ENCODE measurements at regions not wholly inside any gene's neighbourhood (a gene's known extent, or its start where the extent isn't known, plus 50 kb on each side); places are given as distances from the start of the nearest gene placed in this dataset.

DNA sequence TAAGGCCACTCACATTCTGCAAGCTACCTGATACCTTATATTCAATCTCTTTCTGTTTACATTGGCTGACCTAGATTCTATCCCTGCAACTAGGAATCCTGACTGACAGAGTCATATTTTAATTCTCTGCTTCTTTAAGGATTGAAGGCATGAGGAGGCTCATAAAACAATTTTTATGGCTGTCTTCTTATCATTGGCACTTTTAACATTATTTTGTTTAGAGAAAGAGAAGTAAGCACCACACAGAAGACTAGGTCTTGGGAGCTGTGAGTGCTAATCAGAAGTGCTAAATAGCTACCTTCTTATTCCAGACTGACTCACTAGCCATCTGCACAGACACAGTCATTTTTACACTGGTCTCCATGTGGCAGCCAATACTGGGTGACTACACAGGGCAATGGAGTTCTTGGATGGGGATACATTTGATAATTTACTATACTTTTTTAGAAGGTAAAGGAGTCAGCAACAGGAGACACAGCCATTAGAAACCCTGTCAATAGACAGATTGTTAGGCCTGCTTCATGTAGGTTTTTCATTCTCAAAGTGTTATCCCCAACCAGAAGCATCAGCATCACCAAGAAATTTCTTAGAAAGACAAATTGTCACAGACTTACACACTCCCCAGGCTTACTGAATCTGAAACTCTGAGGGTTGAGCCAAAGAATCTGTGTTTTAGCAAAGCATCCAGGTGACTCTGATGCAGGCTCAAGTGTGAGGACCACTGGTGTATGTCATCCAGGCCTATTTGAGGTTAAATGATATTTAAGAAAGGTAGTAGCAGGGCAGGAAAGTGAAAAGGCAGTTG, 214.1 kb downstream of the DUSP6 start:
- TF ChIP-seq RAD21 (IDR thresholded peaks at IDR 0.05; ENCODE audit: low read length) (no peak), EP300 (IDR thresholded peaks at IDR 0.05; ENCODE audit: borderline replicate concordance in 1 of 2, low read depth in 1 of 2, low read length in 1 of 2) (no peak)
- TF ChIP-seq, protein P1, sequence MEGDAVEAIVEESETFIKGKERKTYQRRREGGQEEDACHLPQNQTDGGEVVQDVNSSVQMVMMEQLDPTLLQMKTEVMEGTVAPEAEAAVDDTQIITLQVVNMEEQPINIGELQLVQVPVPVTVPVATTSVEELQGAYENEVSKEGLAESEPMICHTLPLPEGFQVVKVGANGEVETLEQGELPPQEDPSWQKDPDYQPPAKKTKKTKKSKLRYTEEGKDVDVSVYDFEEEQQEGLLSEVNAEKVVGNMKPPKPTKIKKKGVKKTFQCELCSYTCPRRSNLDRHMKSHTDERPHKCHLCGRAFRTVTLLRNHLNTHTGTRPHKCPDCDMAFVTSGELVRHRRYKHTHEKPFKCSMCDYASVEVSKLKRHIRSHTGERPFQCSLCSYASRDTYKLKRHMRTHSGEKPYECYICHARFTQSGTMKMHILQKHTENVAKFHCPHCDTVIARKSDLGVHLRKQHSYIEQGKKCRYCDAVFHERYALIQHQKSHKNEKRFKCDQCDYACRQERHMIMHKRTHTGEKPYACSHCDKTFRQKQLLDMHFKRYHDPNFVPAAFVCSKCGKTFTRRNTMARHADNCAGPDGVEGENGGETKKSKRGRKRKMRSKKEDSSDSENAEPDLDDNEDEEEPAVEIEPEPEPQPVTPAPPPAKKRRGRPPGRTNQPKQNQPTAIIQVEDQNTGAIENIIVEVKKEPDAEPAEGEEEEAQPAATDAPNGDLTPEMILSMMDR (IDR thresholded peaks at IDR 0.05), result no peak
- TF ChIP-seq, protein P2, sequence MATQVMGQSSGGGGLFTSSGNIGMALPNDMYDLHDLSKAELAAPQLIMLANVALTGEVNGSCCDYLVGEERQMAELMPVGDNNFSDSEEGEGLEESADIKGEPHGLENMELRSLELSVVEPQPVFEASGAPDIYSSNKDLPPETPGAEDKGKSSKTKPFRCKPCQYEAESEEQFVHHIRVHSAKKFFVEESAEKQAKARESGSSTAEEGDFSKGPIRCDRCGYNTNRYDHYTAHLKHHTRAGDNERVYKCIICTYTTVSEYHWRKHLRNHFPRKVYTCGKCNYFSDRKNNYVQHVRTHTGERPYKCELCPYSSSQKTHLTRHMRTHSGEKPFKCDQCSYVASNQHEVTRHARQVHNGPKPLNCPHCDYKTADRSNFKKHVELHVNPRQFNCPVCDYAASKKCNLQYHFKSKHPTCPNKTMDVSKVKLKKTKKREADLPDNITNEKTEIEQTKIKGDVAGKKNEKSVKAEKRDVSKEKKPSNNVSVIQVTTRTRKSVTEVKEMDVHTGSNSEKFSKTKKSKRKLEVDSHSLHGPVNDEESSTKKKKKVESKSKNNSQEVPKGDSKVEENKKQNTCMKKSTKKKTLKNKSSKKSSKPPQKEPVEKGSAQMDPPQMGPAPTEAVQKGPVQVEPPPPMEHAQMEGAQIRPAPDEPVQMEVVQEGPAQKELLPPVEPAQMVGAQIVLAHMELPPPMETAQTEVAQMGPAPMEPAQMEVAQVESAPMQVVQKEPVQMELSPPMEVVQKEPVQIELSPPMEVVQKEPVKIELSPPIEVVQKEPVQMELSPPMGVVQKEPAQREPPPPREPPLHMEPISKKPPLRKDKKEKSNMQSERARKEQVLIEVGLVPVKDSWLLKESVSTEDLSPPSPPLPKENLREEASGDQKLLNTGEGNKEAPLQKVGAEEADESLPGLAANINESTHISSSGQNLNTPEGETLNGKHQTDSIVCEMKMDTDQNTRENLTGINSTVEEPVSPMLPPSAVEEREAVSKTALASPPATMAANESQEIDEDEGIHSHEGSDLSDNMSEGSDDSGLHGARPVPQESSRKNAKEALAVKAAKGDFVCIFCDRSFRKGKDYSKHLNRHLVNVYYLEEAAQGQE (IDR thresholded peaks at IDR 0.05; ENCODE audit: low read depth, low read length), result no peak
- TF ChIP-seq, protein P3, sequence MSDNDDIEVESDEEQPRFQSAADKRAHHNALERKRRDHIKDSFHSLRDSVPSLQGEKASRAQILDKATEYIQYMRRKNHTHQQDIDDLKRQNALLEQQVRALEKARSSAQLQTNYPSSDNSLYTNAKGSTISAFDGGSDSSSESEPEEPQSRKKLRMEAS (IDR thresholded peaks at IDR 0.05; ENCODE audit: low read depth), result no peak
- TF ChIP-seq, protein P4, sequence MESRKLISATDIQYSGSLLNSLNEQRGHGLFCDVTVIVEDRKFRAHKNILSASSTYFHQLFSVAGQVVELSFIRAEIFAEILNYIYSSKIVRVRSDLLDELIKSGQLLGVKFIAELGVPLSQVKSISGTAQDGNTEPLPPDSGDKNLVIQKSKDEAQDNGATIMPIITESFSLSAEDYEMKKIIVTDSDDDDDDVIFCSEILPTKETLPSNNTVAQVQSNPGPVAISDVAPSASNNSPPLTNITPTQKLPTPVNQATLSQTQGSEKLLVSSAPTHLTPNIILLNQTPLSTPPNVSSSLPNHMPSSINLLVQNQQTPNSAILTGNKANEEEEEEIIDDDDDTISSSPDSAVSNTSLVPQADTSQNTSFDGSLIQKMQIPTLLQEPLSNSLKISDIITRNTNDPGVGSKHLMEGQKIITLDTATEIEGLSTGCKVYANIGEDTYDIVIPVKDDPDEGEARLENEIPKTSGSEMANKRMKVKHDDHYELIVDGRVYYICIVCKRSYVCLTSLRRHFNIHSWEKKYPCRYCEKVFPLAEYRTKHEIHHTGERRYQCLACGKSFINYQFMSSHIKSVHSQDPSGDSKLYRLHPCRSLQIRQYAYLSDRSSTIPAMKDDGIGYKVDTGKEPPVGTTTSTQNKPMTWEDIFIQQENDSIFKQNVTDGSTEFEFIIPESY (IDR thresholded peaks at IDR 0.05; ENCODE audit: borderline replicate concordance, low read depth), result no peak
